ENCODE measurements at regions not wholly inside any gene's neighbourhood (a gene's known extent, or its start where the extent isn't known, plus 50 kb on each side); places are given as distances from the start of the nearest gene placed in this dataset.

GRCh38 chr17:72273289-72274056 is 152.7 kb downstream of the SOX9 start:
- peaks cover 8% of the 10 kb centered on the region; the same call in 1 of the 2 replicates for H3K9me3 ChIP-seq (ENCODE audit: control insufficient read depth, insufficient read depth, low read depth, low read length)
- H3K27me3 ChIP-seq (ENCODE audit: control insufficient read depth, insufficient read depth, low read length): peaks cover 4% of the 10 kb centered on the region; the same call in 1 of the 2 replicates
- H3K4me1 ChIP-seq (ENCODE audit: control insufficient read depth, insufficient read depth, low read length): peaks cover 13% of the 10 kb centered on the region; the same call in 1 of the 2 replicates
- no peak overlapping the region for H3K4me3 ChIP-seq (ENCODE audit: low read depth, low read length)
- H3K27ac ChIP-seq (ENCODE audit: low read depth, low read length): no peak overlapping the region
- no peaks in the 10 kb centered on the region for H3K36me3 ChIP-seq (ENCODE audit: control insufficient read depth, insufficient read depth, low read length)
- no peak overlapping the region for H3K9ac ChIP-seq (ENCODE audit: low read length)

DNA sequence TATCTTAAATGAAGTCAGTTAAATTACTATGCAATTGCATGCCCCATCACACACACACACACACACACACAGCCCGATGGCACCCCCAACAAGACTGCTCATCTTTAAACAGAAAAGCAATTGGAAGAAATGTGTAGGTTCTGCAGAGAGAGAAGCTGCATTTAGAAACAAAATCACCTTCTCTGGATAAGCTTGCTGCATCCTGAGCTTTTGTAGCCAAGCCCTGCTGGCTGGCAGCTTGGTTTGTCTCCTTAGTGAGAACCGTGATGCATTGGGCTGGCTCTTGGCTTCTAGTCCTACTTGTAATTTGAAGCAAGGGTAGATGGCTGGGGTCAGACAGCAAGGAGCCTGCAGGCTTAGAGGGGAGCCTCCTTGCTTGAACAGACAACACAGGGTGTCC is 153.8 kb downstream of the SOX9 start:
- Histone ChIP-seq H3K27me3 (ENCODE audit: control insufficient read depth, insufficient read depth, low read length) (peaks cover 4% of the 10 kb centered on the region; the same call in 1 of the 2 replicates), H3K36me3 (ENCODE audit: control insufficient read depth, insufficient read depth, low read length) (no peaks in the 10 kb centered on the region), H3K4me1 (ENCODE audit: control insufficient read depth, insufficient read depth, low read length) (peaks cover 5% of the 10 kb centered on the region; the same call in 1 of the 2 replicates), H3K9ac (ENCODE audit: low read length) (no peak overlapping the region), H3K9me3 (ENCODE audit: control insufficient read depth, insufficient read depth, low read depth, low read length) (peaks cover 8% of the 10 kb centered on the region; the same call in 1 of the 2 replicates), H3K27ac (ENCODE audit: low read depth, low read length) (no peak overlapping the region), H3K4me3 (ENCODE audit: low read depth, low read length) (no peak overlapping the region)

DNA sequence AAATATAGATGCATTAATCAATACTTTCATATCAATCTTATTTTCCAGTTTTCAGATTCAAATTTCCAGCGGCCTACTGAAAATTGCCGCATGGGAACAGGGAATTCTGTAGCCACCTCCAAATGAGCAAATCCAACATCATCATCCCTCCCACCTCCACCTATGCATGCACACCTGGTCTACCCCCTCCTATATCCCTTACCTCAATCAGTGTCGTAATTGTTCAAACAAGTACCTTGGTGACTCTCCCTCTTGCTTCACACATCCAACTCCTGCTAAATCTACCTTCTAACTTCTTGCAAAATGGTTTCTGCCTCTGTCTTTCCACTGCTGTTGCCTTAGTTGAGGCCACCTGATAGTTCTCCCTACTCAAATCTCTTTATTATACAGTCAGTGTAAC is 160.1 kb downstream of the SOX9 start:
- no peaks in the 10 kb centered on the region for H3K4me1 ChIP-seq (ENCODE audit: control insufficient read depth, insufficient read depth, low read length)
- H3K4me3 ChIP-seq (ENCODE audit: low read depth, low read length): no peak overlapping the region
- no peaks in the 10 kb centered on the region for H3K27me3 ChIP-seq (ENCODE audit: control insufficient read depth, insufficient read depth, low read length)
- H3K27ac ChIP-seq (ENCODE audit: low read depth, low read length): no peak overlapping the region
- 0 out of 2 replicates have a peak, but pooled peaks cover 2% of the 10 kb centered on the region for H3K9me3 ChIP-seq (ENCODE audit: control insufficient read depth, insufficient read depth, low read depth, low read length)
- H3K36me3 ChIP-seq (ENCODE audit: control insufficient read depth, insufficient read depth, low read length): no peaks in the 10 kb centered on the region
- H3K9ac ChIP-seq (ENCODE audit: low read length): no peak overlapping the region

GRCh38 chr17:72282439-72283029 is 161.7 kb downstream of the SOX9 start:
- Histone ChIP-seq H3K9me3 (ENCODE audit: control insufficient read depth, insufficient read depth, low read depth, low read length) (no peaks in the 10 kb centered on the region), H3K4me1 (ENCODE audit: control insufficient read depth, insufficient read depth, low read length) (no peaks in the 10 kb centered on the region), H3K4me3 (ENCODE audit: low read depth, low read length) (no peak overlapping the region), H3K9ac (ENCODE audit: low read length) (no peak overlapping the region), H3K27me3 (ENCODE audit: control insufficient read depth, insufficient read depth, low read length) (no peaks in the 10 kb centered on the region), H3K36me3 (ENCODE audit: control insufficient read depth, insufficient read depth, low read length) (no peaks in the 10 kb centered on the region), H3K27ac (ENCODE audit: low read depth, low read length) (no peak overlapping the region)

- no peaks in the 10 kb centered on the region for H3K4me1 ChIP-seq (ENCODE audit: control insufficient read depth, insufficient read depth, low read length)
- H3K27ac ChIP-seq (ENCODE audit: low read depth, low read length): no peak overlapping the region
- no peak overlapping the region for H3K4me3 ChIP-seq (ENCODE audit: low read depth, low read length)
- no peaks in the 10 kb centered on the region for H3K36me3 ChIP-seq (ENCODE audit: control insufficient read depth, insufficient read depth, low read length)
- no peaks in the 10 kb centered on the region for H3K27me3 ChIP-seq (ENCODE audit: control insufficient read depth, insufficient read depth, low read length)
- H3K9ac ChIP-seq (ENCODE audit: low read length): no peak overlapping the region
- H3K9me3 ChIP-seq (ENCODE audit: control insufficient read depth, insufficient read depth, low read depth, low read length): no peaks in the 10 kb centered on the region
Observed at GRCh38 chr17:72284806-72285205, 164.0 kb downstream of the SOX9 start.

GRCh38 chr17:72287586-72287985 is 166.8 kb downstream of the SOX9 start:
- H3K27ac ChIP-seq (ENCODE audit: low read depth, low read length): no peak overlapping the region
- H3K9me3 ChIP-seq (ENCODE audit: control insufficient read depth, insufficient read depth, low read depth, low read length): no peaks in the 10 kb centered on the region
- H3K4me1 ChIP-seq (ENCODE audit: control insufficient read depth, insufficient read depth, low read length): peaks cover 8% of the 10 kb centered on the region
- H3K36me3 ChIP-seq (ENCODE audit: control insufficient read depth, insufficient read depth, low read length): no peaks in the 10 kb centered on the region
- H3K9ac ChIP-seq (ENCODE audit: low read length): no peak overlapping the region
- no peak overlapping the region for H3K4me3 ChIP-seq (ENCODE audit: low read depth, low read length)
- no peaks in the 10 kb centered on the region for H3K27me3 ChIP-seq (ENCODE audit: control insufficient read depth, insufficient read depth, low read length)

DNA sequence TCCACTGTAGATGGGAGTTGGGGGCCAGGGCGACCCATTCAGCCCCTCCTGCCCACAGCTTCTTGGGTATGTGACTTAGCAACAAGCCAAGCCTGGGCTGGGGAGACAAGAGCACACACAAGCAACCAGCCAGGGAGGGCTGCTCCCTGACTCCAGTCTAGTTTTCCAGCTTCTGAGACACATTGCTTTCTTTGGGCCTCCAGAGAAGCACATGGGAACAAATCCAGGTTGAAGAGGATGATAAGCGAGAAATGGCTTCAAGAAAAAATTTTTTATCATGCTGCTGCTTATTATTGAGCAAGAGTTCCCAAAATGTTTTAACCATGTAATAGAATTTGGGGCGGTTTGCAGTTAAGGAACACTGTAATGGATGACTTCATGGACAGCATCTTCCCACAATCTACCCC is 173.7 kb downstream of the SOX9 start:
- H3K27ac ChIP-seq (ENCODE audit: low read depth, low read length): no peak overlapping the region
- H3K9me3 ChIP-seq (ENCODE audit: control insufficient read depth, insufficient read depth, low read depth, low read length): no peaks in the 10 kb centered on the region
- no peak overlapping the region for H3K4me3 ChIP-seq (ENCODE audit: low read depth, low read length)
- H3K27me3 ChIP-seq (ENCODE audit: control insufficient read depth, insufficient read depth, low read length): no peaks in the 10 kb centered on the region
- no peaks in the 10 kb centered on the region for H3K36me3 ChIP-seq (ENCODE audit: control insufficient read depth, insufficient read depth, low read length)
- H3K4me1 ChIP-seq (ENCODE audit: control insufficient read depth, insufficient read depth, low read length): peaks cover 8% of the 10 kb centered on the region
- no peak overlapping the region for H3K9ac ChIP-seq (ENCODE audit: low read length)

DNA sequence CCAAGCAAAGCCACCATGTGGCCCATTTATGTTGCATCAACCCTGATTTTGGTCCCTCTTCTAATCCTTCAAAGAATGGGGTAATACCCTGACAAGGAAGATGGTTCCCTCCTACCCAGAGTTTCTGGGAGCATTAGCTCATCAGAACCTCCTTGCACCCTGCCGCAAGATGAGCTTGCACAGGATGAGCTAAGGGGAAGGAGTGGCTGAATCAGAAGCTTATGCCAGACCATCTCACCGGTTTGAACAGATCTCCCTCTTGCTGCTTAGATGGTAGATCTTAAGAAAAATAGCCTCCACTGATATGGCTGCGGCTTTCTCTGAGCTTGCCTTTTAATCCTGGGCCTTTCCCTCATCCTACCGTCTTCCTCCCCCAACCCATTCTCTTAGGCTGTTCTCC is 175.1 kb downstream of the SOX9 start:
- Histone ChIP-seq H3K27me3 (ENCODE audit: control insufficient read depth, insufficient read depth, low read length) (no peaks in the 10 kb centered on the region), H3K4me1 (ENCODE audit: control insufficient read depth, insufficient read depth, low read length) (no peaks in the 10 kb centered on the region; the same call in 1 of the 2 replicates), H3K9ac (ENCODE audit: low read length) (no peak overlapping the region), H3K9me3 (ENCODE audit: control insufficient read depth, insufficient read depth, low read depth, low read length) (no peaks in the 10 kb centered on the region), H3K27ac (ENCODE audit: low read depth, low read length) (no peak overlapping the region), H3K4me3 (ENCODE audit: low read depth, low read length) (no peak overlapping the region), H3K36me3 (ENCODE audit: control insufficient read depth, insufficient read depth, low read length) (no peaks in the 10 kb centered on the region)

- H3K27ac ChIP-seq (ENCODE audit: low read depth, low read length): no peak overlapping the region
- H3K9me3 ChIP-seq (ENCODE audit: control insufficient read depth, insufficient read depth, low read depth, low read length): no peaks in the 10 kb centered on the region
- H3K27me3 ChIP-seq (ENCODE audit: control insufficient read depth, insufficient read depth, low read length): no peaks in the 10 kb centered on the region
- no peaks in the 10 kb centered on the region for H3K36me3 ChIP-seq (ENCODE audit: control insufficient read depth, insufficient read depth, low read length)
- no peak overlapping the region for H3K4me3 ChIP-seq (ENCODE audit: low read depth, low read length)
- no peak overlapping the region for H3K9ac ChIP-seq (ENCODE audit: low read length)
- H3K4me1 ChIP-seq (ENCODE audit: control insufficient read depth, insufficient read depth, low read length): no peaks in the 10 kb centered on the region; the same call in 1 of the 2 replicates
Observed at GRCh38 chr17:72296456-72296855, 175.6 kb downstream of the SOX9 start.

GRCh38 chr17:72297326-72298115 is 176.7 kb downstream of the SOX9 start:
- Histone ChIP-seq H3K4me3 (ENCODE audit: low read depth, low read length) (no peak overlapping the region), H3K4me1 (ENCODE audit: control insufficient read depth, insufficient read depth, low read length) (no peaks in the 10 kb centered on the region; the same call in 1 of the 2 replicates), H3K9ac (ENCODE audit: low read length) (no peak overlapping the region), H3K36me3 (ENCODE audit: control insufficient read depth, insufficient read depth, low read length) (no peaks in the 10 kb centered on the region), H3K27me3 (ENCODE audit: control insufficient read depth, insufficient read depth, low read length) (no peaks in the 10 kb centered on the region), H3K27ac (ENCODE audit: low read depth, low read length) (no peak overlapping the region), H3K9me3 (ENCODE audit: control insufficient read depth, insufficient read depth, low read depth, low read length) (no peaks in the 10 kb centered on the region)

GRCh38 chr17:72299100-72299499 is 178.3 kb downstream of the SOX9 start:
- Histone ChIP-seq H3K9ac (ENCODE audit: low read length) (no peak overlapping the region), H3K9me3 (ENCODE audit: control insufficient read depth, insufficient read depth, low read depth, low read length) (no peaks in the 10 kb centered on the region), H3K27ac (ENCODE audit: low read depth, low read length) (no peak overlapping the region), H3K4me3 (ENCODE audit: low read depth, low read length) (no peak overlapping the region), H3K36me3 (ENCODE audit: control insufficient read depth, insufficient read depth, low read length) (no peaks in the 10 kb centered on the region), H3K4me1 (ENCODE audit: control insufficient read depth, insufficient read depth, low read length) (no peaks in the 10 kb centered on the region; the same call in 1 of the 2 replicates), H3K27me3 (ENCODE audit: control insufficient read depth, insufficient read depth, low read length) (no peaks in the 10 kb centered on the region)

Data from HUES6 (cell line).